Spleen (tissue), 11 donors: ENCODE measurements at regions not wholly inside any gene's neighbourhood (a gene's known extent, or its start where the extent isn't known, plus 50 kb on each side); places are given as distances from the start of the nearest gene placed in this dataset.

Source experiments
- DNase-seq: peaks from one replicate; pipeline ENCODE4 v3.0.0-alpha.2; 2020
- H3K27ac ChIP-seq, 8 donors: fragments of 200-600 bp; sonication (generic) in 7 of 8; 1 replicate in 4 of 8; 2 replicates in 4 of 8; pipeline versions ENCODE4 v1.5.0 to v1.8.0; 2016 to 2021; ENCODE audit warnings: inconsistent platforms in 4 of 8, mild to moderate bottlenecking in 4 of 8, moderate library complexity in 1 of 8
- H3K27me3 ChIP-seq, 7 donors: fragments of 200-600 bp; sonication (generic) in 6 of 7; replicated peaks in 1 of 7; 1 replicate in 4 of 7; 2 replicates in 3 of 7; pipeline versions ENCODE4 v1.5.0 to v1.8.0; 2016 to 2021; ENCODE audit warnings: inconsistent platforms in 3 of 7, mild to moderate bottlenecking in 1 of 7
- H3K36me3 ChIP-seq, 6 donors: fragments of 200-600 bp; sonication (generic) in 5 of 6; 1 replicate in 4 of 6; 2 replicates in 2 of 6; pipeline versions ENCODE4 v1.5.0 to v1.8.0; 2016 to 2021; ENCODE audit warnings: inconsistent platforms in 2 of 6
- H3K4me1 ChIP-seq, 6 donors: fragments of 200-600 bp; sonication (generic) in 5 of 6; 1 replicate in 3 of 6; 2 replicates in 3 of 6; pipeline versions ENCODE4 v1.5.0 to v1.8.0; 2016 to 2021; ENCODE audit warnings: inconsistent platforms in 3 of 6
- H3K4me3 ChIP-seq, 8 donors: fragments of 200-600 bp; sonication (generic) in 7 of 8; 1 replicate in 4 of 8; 2 replicates in 4 of 8; pipeline versions ENCODE4 v1.5.0 to v1.8.0; 2016 to 2021; ENCODE audit warnings: inconsistent platforms in 4 of 8, mild to moderate bottlenecking in 4 of 8, moderate library complexity in 2 of 8
- H3K9me3 ChIP-seq, 8 donors: fragments of 200-600 bp; sonication (generic) in 7 of 8; 1 replicate in 4 of 8; 2 replicates in 4 of 8; pipeline versions ENCODE4 v1.5.0 to v1.8.0; 2016 to 2021; ENCODE audit warnings: inconsistent platforms in 4 of 8
- POLR2A ChIP-seq, 3 donors: fragments of 450-650 bp; IDR thresholded peaks; one replicate each; pipeline ENCODE4 v1.5.1; 2017; ENCODE audit warnings: antibody characterized with exemption in 3 of 3, mild to moderate bottlenecking in 1 of 3
- POLR2AphosphoS5 ChIP-seq, 3 donors: sonication (generic); formaldehyde crosslinking; IDR thresholded peaks; one replicate each; pipeline ENCODE4 v1.5.1; 2017; ENCODE audit warnings: antibody characterized with exemption in 3 of 3
- WGBS, 5 donors: extraction: QIAGEN DNeasy Blood & Tissue Kit in 3 of 5; methylation state at CpG; one replicate each; pipeline versions ENCODE4 v1.1.5 to v1.1.7; 2013 to 2018; 5-methylcytosine and 5-hydroxymethylcytosine counted together
- intact Hi-C: fragments of 100-400 bp; cut with DNase I; formaldehyde crosslinking; loops from one replicate; pipeline ENCODE4 v1.15.0; 2023; ENCODE audit warnings: low total_unique reads
- TF ChIP-seq, protein P1 (sequence below), 11 experiments: fragments of 200-600 bp in 7 of 11; fragments of 450-650 bp in 4 of 11; sonication (generic) in 4 of 11; IDR thresholded peaks in 8 of 11; conservative IDR thresholded peaks in 3 of 11; 1 replicate in 7 of 11; 2 replicates in 4 of 11; pipeline versions ENCODE4 v1.4.0 to v1.8.0; 2016 to 2021; ENCODE audit warnings: antibody characterized with exemption in 11 of 11, inconsistent platforms in 4 of 11, mild to moderate bottlenecking in 1 of 11
- donor health status: healthy with polysubstance abuse.
- donor health status: DM: no; HTN: no; CAD: no; lungs with moderate emphysema.
- donor health status: DM: no; HTN: no; CAD: no.
- donor health status: Bipolar disorder and iron deficiency.
- donor health status: healthy.
- donor health status: DM: no; HTN: no; CAD: no.
- donor health status: DM: yes; HTN: yes; CAD: no.

DNA sequence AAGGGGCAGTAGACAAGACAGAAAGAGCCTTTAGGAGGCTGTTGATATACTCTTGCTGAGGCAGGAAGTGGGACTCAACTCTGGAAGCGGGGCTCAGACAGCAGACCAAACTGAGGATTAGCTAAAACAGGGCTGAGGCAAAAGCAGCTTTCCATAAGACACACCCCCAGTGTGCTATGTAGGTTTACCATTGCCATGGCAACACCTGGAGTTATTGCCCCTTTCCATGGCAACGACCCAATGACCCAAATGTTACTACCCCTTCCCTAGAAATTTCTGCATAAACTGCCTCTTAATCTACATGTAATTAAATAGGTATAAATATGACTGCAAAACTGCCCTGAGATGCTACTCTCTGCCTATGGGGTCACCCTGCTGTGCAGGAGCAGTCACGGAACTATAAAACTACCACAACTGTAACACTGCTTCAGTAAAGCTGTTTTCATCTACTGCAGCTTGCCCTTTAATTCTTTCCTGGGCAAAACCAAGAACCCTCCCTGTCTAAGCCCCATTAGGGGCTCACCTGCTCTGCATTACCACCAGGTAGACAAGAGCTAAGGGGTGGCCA lies 348.4 kb upstream of the PODXL start:
- H3K4me1 ChIP-seq = peaks cover 0 to 6% (median 0%) of the 10 kb centered on the region in 6 donors
- peaks cover 0 to 59% (median 15%) of the 10 kb centered on the region in 7 donors for H3K27me3 ChIP-seq
- no peaks in the 10 kb centered on the region for H3K36me3 ChIP-seq
- H3K27ac ChIP-seq = no peak overlapping the region
- intact Hi-C loops = no loop called here
- TF ChIP-seq POLR2AphosphoS5 (IDR thresholded peaks at IDR 0.05) = no peak
- no peak for TF ChIP-seq POLR2A (IDR thresholded peaks at IDR 0.05)
- TF ChIP-seq, protein P1, sequence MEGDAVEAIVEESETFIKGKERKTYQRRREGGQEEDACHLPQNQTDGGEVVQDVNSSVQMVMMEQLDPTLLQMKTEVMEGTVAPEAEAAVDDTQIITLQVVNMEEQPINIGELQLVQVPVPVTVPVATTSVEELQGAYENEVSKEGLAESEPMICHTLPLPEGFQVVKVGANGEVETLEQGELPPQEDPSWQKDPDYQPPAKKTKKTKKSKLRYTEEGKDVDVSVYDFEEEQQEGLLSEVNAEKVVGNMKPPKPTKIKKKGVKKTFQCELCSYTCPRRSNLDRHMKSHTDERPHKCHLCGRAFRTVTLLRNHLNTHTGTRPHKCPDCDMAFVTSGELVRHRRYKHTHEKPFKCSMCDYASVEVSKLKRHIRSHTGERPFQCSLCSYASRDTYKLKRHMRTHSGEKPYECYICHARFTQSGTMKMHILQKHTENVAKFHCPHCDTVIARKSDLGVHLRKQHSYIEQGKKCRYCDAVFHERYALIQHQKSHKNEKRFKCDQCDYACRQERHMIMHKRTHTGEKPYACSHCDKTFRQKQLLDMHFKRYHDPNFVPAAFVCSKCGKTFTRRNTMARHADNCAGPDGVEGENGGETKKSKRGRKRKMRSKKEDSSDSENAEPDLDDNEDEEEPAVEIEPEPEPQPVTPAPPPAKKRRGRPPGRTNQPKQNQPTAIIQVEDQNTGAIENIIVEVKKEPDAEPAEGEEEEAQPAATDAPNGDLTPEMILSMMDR (IDR thresholded peaks at IDR 0.05 in 8 of 11, conservative IDR thresholded peaks at IDR 0.05 in 3 of 11) = no peak
- peaks cover 0 to 32% (median 16%) of the 10 kb centered on the region in 8 donors for H3K9me3 ChIP-seq
- no peak for DNase-seq
- WGBS, 5 donors = 44 to 63% (median 51%) methylated on average over 3 of the region's 3 CpGs
- no peak overlapping the region for H3K4me3 ChIP-seq

DNA sequence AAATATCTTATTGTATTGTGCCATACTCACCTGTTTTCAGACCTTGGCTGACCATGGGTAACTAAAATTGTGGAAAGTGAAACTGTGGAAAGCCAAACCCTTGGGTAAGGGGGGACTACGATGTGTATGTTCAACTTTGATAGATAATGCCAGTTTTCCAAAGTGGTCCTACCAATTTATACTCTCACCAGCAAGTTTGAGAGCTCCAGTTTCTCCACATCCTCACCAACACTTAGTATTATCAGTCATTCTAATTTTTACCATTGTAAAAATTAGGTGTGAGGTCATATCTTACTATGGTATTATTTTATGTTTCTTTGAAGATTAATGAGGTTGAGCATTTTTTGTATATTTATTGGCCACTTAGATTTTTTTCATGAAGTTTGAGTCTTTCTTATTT lies 346.9 kb upstream of the PODXL start:
- no peak overlapping the region for H3K27ac ChIP-seq
- intact Hi-C loops = no loop called here
- peaks cover 0 to 43% (median 0%) of the 10 kb centered on the region in 7 donors for H3K27me3 ChIP-seq
- peaks cover 0 to 25% (median 16%) of the 10 kb centered on the region in 8 donors for H3K9me3 ChIP-seq
- no peak for DNase-seq
- TF ChIP-seq POLR2AphosphoS5 (IDR thresholded peaks at IDR 0.05) (no peak), POLR2A (IDR thresholded peaks at IDR 0.05) (no peak)
- TF ChIP-seq, protein P1 (IDR thresholded peaks at IDR 0.05 in 8 of 11, conservative IDR thresholded peaks at IDR 0.05 in 3 of 11) = no peak
- WGBS, 5 donors = 64 to 90% (median 83%) methylated on average over 1 of the region's 1 CpG
- no peak overlapping the region for H3K4me3 ChIP-seq
- no peaks in the 10 kb centered on the region for H3K4me1 ChIP-seq
- no peaks in the 10 kb centered on the region for H3K36me3 ChIP-seq

DNA sequence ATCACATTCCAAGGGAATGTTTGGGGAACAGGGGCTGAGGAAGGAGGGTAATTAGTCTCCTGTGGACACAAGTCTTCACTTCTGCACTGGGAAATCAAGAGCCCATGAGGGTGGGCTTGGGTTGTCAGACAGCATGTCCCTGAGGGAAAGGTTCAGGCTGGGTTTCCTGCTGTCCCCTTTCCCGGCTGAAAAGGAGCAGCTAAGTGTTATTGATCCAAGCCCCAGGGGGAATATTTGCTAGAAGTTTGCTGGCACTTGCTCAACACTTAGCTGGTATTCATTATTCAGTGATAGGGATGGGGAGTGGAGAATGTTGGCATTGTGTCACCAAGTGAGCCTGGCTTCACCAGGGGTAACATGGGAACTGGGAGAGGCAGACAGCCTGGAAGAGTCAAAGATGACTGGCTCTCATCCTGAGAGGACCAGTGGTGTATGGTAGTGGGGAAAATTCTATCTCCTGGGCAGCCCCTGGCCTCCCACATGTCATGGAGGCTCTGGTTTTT lies 344.4 kb upstream of the PODXL start:
- 53 to 74% (median 64%) methylated on average over 1 of the region's 1 CpG for WGBS, 5 donors
- intact Hi-C loops = no loop called here
- no peak overlapping the region for H3K27ac ChIP-seq
- no peak for DNase-seq
- H3K9me3 ChIP-seq = peaks cover 0 to 25% (median 16%) of the 10 kb centered on the region in 8 donors
- no peaks in the 10 kb centered on the region for H3K36me3 ChIP-seq
- peaks cover 0 to 25% (median 0%) of the 10 kb centered on the region in 7 donors for H3K27me3 ChIP-seq
- H3K4me1 ChIP-seq = no peaks in the 10 kb centered on the region
- no peak overlapping the region for H3K4me3 ChIP-seq
- no peak for TF ChIP-seq POLR2A (IDR thresholded peaks at IDR 0.05)
- TF ChIP-seq, protein P1 (IDR thresholded peaks at IDR 0.05 in 8 of 11, conservative IDR thresholded peaks at IDR 0.05 in 3 of 11) = no peak
- TF ChIP-seq POLR2AphosphoS5 (IDR thresholded peaks at IDR 0.05) = no peak

DNA sequence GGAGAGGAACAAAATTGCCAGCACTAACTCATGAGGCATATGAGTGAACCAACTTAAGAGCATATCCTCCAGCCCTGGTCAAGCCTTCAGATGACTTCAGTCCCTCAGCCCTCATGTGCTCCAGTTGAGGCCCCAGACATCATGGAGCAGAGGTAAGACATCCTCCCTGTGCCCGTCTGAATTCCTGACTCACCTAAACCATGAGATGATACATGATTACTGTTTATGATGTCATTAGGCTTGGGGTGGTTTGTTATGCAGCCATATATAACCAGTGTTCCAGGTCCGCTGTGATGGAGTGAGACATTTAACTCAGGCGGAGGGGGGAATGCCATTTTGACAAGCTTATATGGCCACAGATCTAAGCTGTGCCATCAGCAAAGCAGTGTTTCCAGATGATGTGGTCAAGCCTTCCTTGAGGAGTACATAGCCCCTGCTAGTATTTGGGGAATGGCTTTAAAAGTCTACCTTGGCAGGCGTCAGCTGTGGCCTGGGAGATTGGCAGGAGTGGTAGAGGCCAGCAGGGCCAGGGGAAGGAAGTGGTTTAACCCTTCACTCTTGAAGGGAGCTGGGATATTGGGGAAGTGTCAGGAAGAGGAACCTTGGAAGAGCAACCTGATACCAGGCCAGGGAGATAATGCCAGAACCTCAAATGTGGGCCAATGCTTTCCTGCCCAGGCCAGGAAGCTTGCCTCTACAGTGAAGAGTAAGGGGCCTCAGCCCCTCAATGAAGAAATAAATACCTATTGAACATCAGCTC lies 343.0 kb upstream of the PODXL start:
- intact Hi-C loops = no loop called here
- H3K36me3 ChIP-seq = no peaks in the 10 kb centered on the region
- H3K4me3 ChIP-seq = no peak overlapping the region
- H3K27me3 ChIP-seq = peaks cover 0 to 15% (median 0%) of the 10 kb centered on the region in 7 donors
- H3K4me1 ChIP-seq = no peaks in the 10 kb centered on the region
- H3K9me3 ChIP-seq = peaks cover 0 to 25% (median 16%) of the 10 kb centered on the region in 8 donors
- 70 to 87% (median 76%) methylated on average over 4 of the region's 4 CpGs for WGBS, 5 donors
- TF ChIP-seq POLR2A (IDR thresholded peaks at IDR 0.05) (no peak), POLR2AphosphoS5 (IDR thresholded peaks at IDR 0.05) (no peak)
- TF ChIP-seq, protein P1 (IDR thresholded peaks at IDR 0.05 in 8 of 11, conservative IDR thresholded peaks at IDR 0.05 in 3 of 11) = no peak
- no peak for DNase-seq
- H3K27ac ChIP-seq = no peak overlapping the region
